H1 (cell line): ENCODE measurements at regions not wholly inside any gene's neighbourhood (a gene's known extent, or its start where the extent isn't known, plus 50 kb on each side); places are given as distances from the start of the nearest gene placed in this dataset.
A peak's percentile ranks its signal among the peaks of the same experiment; 100 is the strongest.

ENCODE experiments used
- CTCF ChIA-PET: fragments of 300-600 bp; sonication (Branson Sonifier 250); formaldehyde crosslinking; loops from one replicate; lab custom pipeline; 2021; ENCODE audit not compliant: partially characterized antibody; lab: Charles Lee
- POLR2A ChIA-PET: fragments of 300-600 bp; sonication (Branson Sonifier 250); formaldehyde crosslinking; loops from one replicate; lab custom pipeline; 2021; ENCODE audit warnings: inconsistent platforms; ENCODE audit not compliant: partially characterized antibody; lab: Charles Lee
- DNase-seq, 2 experiments: peaks; one replicate each; pipeline versions ENCODE4 v3.0.0 to v3.0.0-alpha.2; 2010 to 2022; ENCODE audit warnings: low spot score in 2 of 2, low read depth in 1 of 2, mixed read lengths in 1 of 2
- FAIRE-seq: peaks from 2 replicates; lab custom pipeline; 2011; peaks lifted over from hg19 to GRCh38; lab: Jason Lieb, UNC
- H2AFZ ChIP-seq: 2 replicates; pipeline ENCODE4 v1.8.1; 2012; ENCODE audit warnings: low read length, inconsistent platforms
- H2AK5ac ChIP-seq: 2 replicates; pipeline ENCODE4 v1.6.1; 2013; ENCODE audit warnings: low read depth, low read length
- H2BK120ac ChIP-seq: replicated peaks from 2 replicates; pipeline ENCODE3; 2013; ENCODE audit warnings: low read depth, low read length, inconsistent platforms
- H2BK12ac ChIP-seq: 2 replicates; pipeline ENCODE4 v1.6.1; 2013; ENCODE audit warnings: low read depth, low read length
- H2BK15ac ChIP-seq: 2 replicates; pipeline ENCODE4 v1.6.1; 2013; ENCODE audit warnings: low read length
- H2BK20ac ChIP-seq: 2 replicates; pipeline ENCODE4 v1.6.1; 2013; ENCODE audit warnings: low read length
- H2BK5ac ChIP-seq: 2 replicates; pipeline ENCODE4 v1.6.1; 2013; ENCODE audit warnings: low read depth, low read length
- H3K14ac ChIP-seq: 2 replicates; pipeline ENCODE4 v1.6.1; 2013; ENCODE audit warnings: inconsistent platforms; ENCODE audit not compliant: insufficient read length
- H3K18ac ChIP-seq: 2 replicates; pipeline ENCODE4 v1.6.1; 2013; ENCODE audit warnings: low read length; ENCODE audit errors: extremely low read depth
- H3K23ac ChIP-seq: 2 replicates; pipeline ENCODE4 v1.6.1; 2013; ENCODE audit warnings: inconsistent platforms; ENCODE audit not compliant: insufficient read length
- H3K23me2 ChIP-seq: 2 replicates; pipeline ENCODE4 v1.6.1; 2013; ENCODE audit warnings: low read depth, low read length
- H3K27ac ChIP-seq: 2 replicates; pipeline ENCODE4 v1.6.1; 2011; ENCODE audit warnings: low read depth, low read length, inconsistent platforms
- H3K27me3 ChIP-seq, 4 experiments: replicated peaks in 1 of 4; 1 replicate in 1 of 4; 2 replicates in 3 of 4; pipeline versions ENCODE4 v1.6.1 to v1.8.1; 2011 to 2013; ENCODE audit warnings: low read length in 3 of 4, mild to moderate bottlenecking in 3 of 4, inconsistent platforms in 2 of 4, mixed read lengths in 2 of 4, moderate library complexity in 1 of 4; ENCODE audit not compliant: control insufficient read depth in 3 of 4, insufficient read depth in 3 of 4; ENCODE audit errors: extremely low read depth in 1 of 4
- H3K36me3 ChIP-seq, 4 experiments: 2 replicates each; pipeline versions ENCODE4 v1.6.1 to v1.8.1; 2011 to 2013; ENCODE audit warnings: mild to moderate bottlenecking in 4 of 4, low read length in 3 of 4, moderate library complexity in 2 of 4, control low read depth in 1 of 4, inconsistent platforms in 1 of 4; ENCODE audit not compliant: insufficient read depth in 4 of 4, control insufficient read depth in 2 of 4
- H3K4ac ChIP-seq: replicated peaks from 2 replicates; pipeline ENCODE3; 2013; ENCODE audit warnings: low read length, low read depth, mixed read lengths, inconsistent platforms; ENCODE audit not compliant: insufficient read length
- H3K4me1 ChIP-seq, 4 experiments: replicated peaks in 1 of 4; 1 replicate in 1 of 4; 2 replicates in 3 of 4; pipeline versions ENCODE4 v1.6.1 to v1.8.1; 2011 to 2013; ENCODE audit warnings: low read length in 3 of 4, inconsistent platforms in 2 of 4, mixed read lengths in 1 of 4; ENCODE audit not compliant: insufficient read depth in 4 of 4, control insufficient read depth in 3 of 4
- H3K4me2 ChIP-seq, 2 experiments: 2 replicates each; pipeline versions ENCODE4 v1.6.1 to v1.8.1; 2011 to 2013; ENCODE audit warnings: low read depth in 2 of 2, low read length in 2 of 2, control low read depth in 1 of 2, inconsistent platforms in 1 of 2, mild to moderate bottlenecking in 1 of 2; ENCODE audit not compliant: insufficient read depth in 1 of 2
- H3K4me3 ChIP-seq, 4 experiments: fragments of 200-600, 300-600 bp in 1 of 4; sonication (generic), shearing (Covaris generic), sonication (Bioruptor Twin) in 1 of 4; 2 replicates each; pipeline versions ENCODE4 v1.5.1 to v1.8.1; 2011 to 2016; ENCODE audit warnings: low read length in 4 of 4, low read depth in 3 of 4, control low read depth in 2 of 4, inconsistent platforms in 2 of 4, mild to moderate bottlenecking in 2 of 4, mixed read lengths in 1 of 4, moderate library complexity in 1 of 4; ENCODE audit not compliant: insufficient read depth in 2 of 4; ENCODE audit errors: extremely low read depth in 1 of 4
- H3K56ac ChIP-seq: replicated peaks from 2 replicates; pipeline ENCODE3; 2013; ENCODE audit warnings: low read depth, mild to moderate bottlenecking, mixed read lengths, low read length, inconsistent platforms; ENCODE audit not compliant: insufficient read length
- H3K79me1 ChIP-seq: 2 replicates; pipeline ENCODE4 v1.6.1; 2013; ENCODE audit warnings: low read depth, low read length, control low read depth
- H3K79me2 ChIP-seq, 2 experiments: 2 replicates each; pipeline versions ENCODE4 v1.6.1 to v1.8.1; 2012 to 2013; ENCODE audit warnings: low read length in 2 of 2, mild to moderate bottlenecking in 2 of 2, inconsistent platforms in 1 of 2; ENCODE audit not compliant: insufficient read depth in 2 of 2, control insufficient read depth in 1 of 2
- H3K9ac ChIP-seq, 4 experiments: replicated peaks in 1 of 4; 1 replicate in 1 of 4; 2 replicates in 3 of 4; pipeline versions ENCODE4 v1.6.1 to v1.8.1; 2011 to 2013; ENCODE audit warnings: low read depth in 3 of 4, low read length in 3 of 4, control low read depth in 2 of 4, mild to moderate bottlenecking in 2 of 4, moderate library complexity in 2 of 4, inconsistent platforms in 1 of 4; ENCODE audit errors: extremely low read depth in 1 of 4
- H3K9me3 ChIP-seq, 2 experiments: 2 replicates each; pipeline versions ENCODE4 v1.6.1 to v1.8.1; 2012 to 2013; ENCODE audit warnings: mild to moderate bottlenecking in 2 of 2, moderate library complexity in 2 of 2, control low read depth in 1 of 2, inconsistent platforms in 1 of 2, low read depth in 1 of 2, low read length in 1 of 2, mixed read lengths in 1 of 2; ENCODE audit not compliant: insufficient read depth in 2 of 2
- H4K20me1 ChIP-seq, 2 experiments: replicated peaks in 1 of 2; 2 replicates each; pipeline versions ENCODE3 to v1.8.1; 2011 to 2013; ENCODE audit warnings: inconsistent platforms in 2 of 2, low read length in 2 of 2, mild to moderate bottlenecking in 1 of 2; ENCODE audit not compliant: insufficient read depth in 2 of 2, control insufficient read depth in 1 of 2
- H4K5ac ChIP-seq: 2 replicates; pipeline ENCODE4 v1.6.1; 2013; ENCODE audit warnings: low read length, low read depth, mixed read lengths, inconsistent platforms; ENCODE audit not compliant: insufficient read length
- H4K8ac ChIP-seq: 2 replicates; pipeline ENCODE4 v1.8.0; 2013; ENCODE audit warnings: mild to moderate bottlenecking, moderate library complexity, low read length, inconsistent platforms; ENCODE audit not compliant: insufficient read depth; ENCODE audit errors: extremely low read depth
- H4K91ac ChIP-seq: replicated peaks from 2 replicates; pipeline ENCODE3; 2013; ENCODE audit warnings: low read length, mixed read lengths, inconsistent platforms; ENCODE audit not compliant: insufficient read length
- CTBP2 ChIP-seq: IDR thresholded peaks from 2 replicates; pipeline ENCODE4 v1.7.0; 2011; ENCODE audit warnings: borderline replicate concordance, mild to moderate bottlenecking, moderate library complexity, mixed read lengths, low read length; ENCODE audit not compliant: insufficient read depth, insufficient read length
- EGR1 ChIP-seq: IDR thresholded peaks from 2 replicates; pipeline ENCODE4 v1.6.1; 2011; ENCODE audit warnings: low read depth, low read length, borderline replicate concordance
- GTF2F1 ChIP-seq: IDR thresholded peaks from 2 replicates; pipeline ENCODE4 v1.6.1; 2012; ENCODE audit warnings: low read depth, low read length, improper control_type of control experiment, borderline replicate concordance
- KDM1A ChIP-seq: fragments of 200-600, 300-600 bp; sonication (generic); IDR thresholded peaks from 2 replicates; pipeline ENCODE4 v1.7.1; 2016; ENCODE audit warnings: mild to moderate bottlenecking, low read length, borderline replicate concordance
- SIX5 ChIP-seq: IDR thresholded peaks from 2 replicates; pipeline ENCODE4 v1.6.1; 2011; ENCODE audit warnings: mild to moderate bottlenecking, low read depth, low read length
- TEAD4 ChIP-seq: IDR thresholded peaks from 2 replicates; pipeline ENCODE4 v1.6.1; 2012; ENCODE audit warnings: low read depth, low read length, inconsistent platforms, mixed read lengths
- WGBS, 2 experiments: shearing (Covaris generic) in 1 of 2; methylation state at CpG; one replicate each; pipeline versions ENCODE4 v1.1.6 to v1.1.7; 2013 to 2015; ENCODE audit warnings: low lambda C conversion rate in 2 of 2, mixed read lengths in 2 of 2, inconsistent platforms in 1 of 2, low coverage in 1 of 2, missing lambda C conversion rate in 1 of 2; ENCODE audit not compliant: insufficient replicate concordance in 2 of 2, insufficient coverage in 1 of 2, insufficient read length in 1 of 2; ENCODE audit errors: extremely low coverage in 1 of 2, missing lambda C conversion rate in 1 of 2; 5-methylcytosine and 5-hydroxymethylcytosine counted together
- TF ChIP-seq, protein P1 (sequence below): IDR thresholded peaks from 2 replicates; pipeline ENCODE4 v1.6.1; 2011; ENCODE audit warnings: low read depth, mild to moderate bottlenecking, low read length; ENCODE audit not compliant: insufficient read depth

DNA sequence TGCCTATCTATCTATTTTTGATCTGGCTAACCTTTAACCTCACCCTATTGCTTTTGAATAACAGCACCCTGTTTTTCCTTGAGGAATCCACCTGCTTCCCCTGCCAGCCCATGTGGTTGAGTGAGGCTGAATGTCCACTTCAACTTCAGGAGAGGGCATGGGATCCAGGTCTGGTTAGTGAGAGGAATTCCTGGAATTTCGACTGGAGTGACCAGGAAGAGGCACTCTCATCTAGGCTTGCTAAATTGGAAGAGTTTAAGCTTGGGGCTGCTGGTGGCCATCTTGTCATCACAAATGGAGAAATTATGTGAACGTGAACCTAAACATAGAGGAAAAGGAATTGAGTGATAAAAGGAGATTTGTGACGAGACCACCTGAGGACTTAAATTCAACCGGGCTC lies 322.1 kb downstream of the OSTF1 start:
- Histone ChIP-seq H2BK120ac (no peak overlapping the region), H4K20me1 (no peaks in the 10 kb centered on the region), H3K79me2 (no peaks in the 10 kb centered on the region), H2AFZ (no peak overlapping the region), H4K5ac (no peak overlapping the region), H3K27me3 (no peaks in the 10 kb centered on the region), H3K18ac (no peak overlapping the region), H3K14ac (no peak overlapping the region), H3K36me3 (no peaks in the 10 kb centered on the region), H3K4ac (no peak overlapping the region), H3K27ac (no peak overlapping the region), H4K91ac (no peak overlapping the region), H3K56ac (no peak overlapping the region), H2AK5ac (no peak overlapping the region), H3K23me2 (no peaks in the 10 kb centered on the region)
- FAIRE-seq (no peak), DNase-seq (no peak)
- POLR2A ChIA-PET: no interaction called here
- TF ChIP-seq EGR1 (no peak), KDM1A (no peak), GTF2F1 (no peak), TEAD4 (peak; percentile 76), CTBP2 (no peak), SIX5 (no peak)
- TF ChIP-seq, protein P1, sequence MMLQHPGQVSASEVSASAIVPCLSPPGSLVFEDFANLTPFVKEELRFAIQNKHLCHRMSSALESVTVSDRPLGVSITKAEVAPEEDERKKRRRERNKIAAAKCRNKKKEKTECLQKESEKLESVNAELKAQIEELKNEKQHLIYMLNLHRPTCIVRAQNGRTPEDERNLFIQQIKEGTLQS: no peak
- TF ChIP-seq, all 59 proteins: peak for 1
- Histone ChIP-seq H4K8ac (no peak overlapping the region), H3K9ac (no peak overlapping the region), H3K4me2 (no peak overlapping the region), H3K23ac (no peak overlapping the region), H3K4me1 (peaks cover 0 to 4% (median 2%) of the 10 kb centered on the region in 4 experiments; a peak in 2 of 7 replicates), H3K4me3 (no peak overlapping the region), H3K79me1 (no peaks in the 10 kb centered on the region), H2BK5ac (no peak overlapping the region), H2BK12ac (no peak overlapping the region), H2BK20ac (no peak overlapping the region), H3K9me3 (no peaks in the 10 kb centered on the region), H2BK15ac (no peak overlapping the region)
- 94% methylated on average over 4 of the region's 4 CpGs; no CpG with 5 or more reads in 1 of the 2 experiments for WGBS, 2 experiments
- CTCF ChIA-PET: interaction anchor here (0.8 kb wide), 1 partner anchor 18 kb away, joined by 3 read pairs; no protein-coding TSS in a partner anchor
